ENCODE measurements at regions not wholly inside any gene's neighbourhood (a gene's known extent, or its start where the extent isn't known, plus 50 kb on each side); places are given as distances from the start of the nearest gene placed in this dataset.
"Not testable (repeated sequence)": the region's sequence is repeated elsewhere in the genome, so short reads cannot be mapped to it uniquely, and the experiment has no call there.

- no peak for DNase-seq
These were observed 1313.7 kb downstream of the BRD1 start for GRCh38 chr22:48513929-48514328.

- DNase-seq = no peak
These were observed 1314.2 kb downstream of the BRD1 start for GRCh38 chr22:48513446-48513845.

- DNase-seq = no peak
These were observed 1315.8 kb downstream of the BRD1 start for GRCh38 chr22:48511781-48512327.

- no peak for DNase-seq
These were observed 1316.5 kb downstream of the BRD1 start for GRCh38 chr22:48511211-48511610.

- DNase-seq = no peak
These were observed 1317.1 kb downstream of the BRD1 start for GRCh38 chr22:48510599-48510998.

- no peak for DNase-seq
These were observed 1319.9 kb downstream of the BRD1 start for GRCh38 chr22:48507595-48508350.

- DNase-seq = no peak
These were observed 1320.5 kb downstream of the BRD1 start for GRCh38 chr22:48507171-48507570.

GRCh38 chr22:48506506-48507145, 1321.0 kb downstream of the BRD1 start:
- no peak for DNase-seq

- DNase-seq = no peak
These were observed 1321.8 kb downstream of the BRD1 start for GRCh38 chr22:48505891-48506290.

- no peak for DNase-seq
These were observed 1323.0 kb downstream of the BRD1 start for GRCh38 chr22:48504519-48505140.

GRCh38 chr22:48503876-48504275, 1323.8 kb downstream of the BRD1 start:
- no peak for DNase-seq

- DNase-seq = no peak
These were observed 1324.5 kb downstream of the BRD1 start for GRCh38 chr22:48503035-48503625.

GRCh38 chr22:48501231-48501750, 1326.4 kb downstream of the BRD1 start:
- DNase-seq = no peak

- no peak for DNase-seq
These were observed 1327.0 kb downstream of the BRD1 start for GRCh38 chr22:48500471-48501230.

GRCh38 chr22:48499456-48500425, 1327.9 kb downstream of the BRD1 start:
- DNase-seq = no peak

GRCh38 chr22:48498526-48499331, 1328.9 kb downstream of the BRD1 start:
- DNase-seq = no peak

GRCh38 chr22:48497743-48498520, 1329.7 kb downstream of the BRD1 start:
- DNase-seq = not testable (repeated sequence)

GRCh38 chr22:48496987-48497650, 1330.6 kb downstream of the BRD1 start:
- no peak for DNase-seq

Data from SW 1271 (cell line).